RPMI7951 (cell line): ENCODE measurements at regions not wholly inside any gene's neighbourhood (a gene's known extent, or its start where the extent isn't known, plus 50 kb on each side); places are given as distances from the start of the nearest gene placed in this dataset.
A peak's percentile ranks its signal among the peaks of the same experiment; 100 is the strongest.

Experiments used
- DNase-seq: peaks from one replicate; pipeline ENCODE4 v3.0.0-alpha.2; 2012; ENCODE audit warnings: low read depth

- no peak for DNase-seq
Observed at GRCh38 chr4:8796096-8796495, 75.5 kb downstream of the HMX1 start.

GRCh38 chr4:8795140-8795539, 76.5 kb downstream of the HMX1 start:
- DNase-seq: no peak

- no peak for DNase-seq
Observed at GRCh38 chr4:8794491-8794890, 77.1 kb downstream of the HMX1 start.

GRCh38 chr4:8793571-8794160, 78.0 kb downstream of the HMX1 start:
- DNase-seq: no peak

- no peak for DNase-seq
Observed at GRCh38 chr4:8792491-8792890, 79.1 kb downstream of the HMX1 start.

GRCh38 chr4:8791609-8792008, 80.0 kb downstream of the HMX1 start:
- no peak for DNase-seq

- no peak for DNase-seq
Observed at GRCh38 chr4:8790749-8791148, 80.9 kb downstream of the HMX1 start.

- DNase-seq: no peak
Observed at GRCh38 chr4:8788174-8788573, 83.5 kb downstream of the HMX1 start.

- DNase-seq: no peak
Observed at GRCh38 chr4:8786166-8786565, 85.5 kb downstream of the HMX1 start.

- DNase-seq: no peak
Observed at GRCh38 chr4:8785656-8786142, 85.9 kb downstream of the HMX1 start.

- no peak for DNase-seq
Observed at GRCh38 chr4:8783736-8784135, 87.9 kb downstream of the HMX1 start.

GRCh38 chr4:8782135-8782534, 89.5 kb downstream of the HMX1 start:
- no peak for DNase-seq

- no peak for DNase-seq
Observed at GRCh38 chr4:8781641-8782040, 90.0 kb downstream of the HMX1 start.

- no peak for DNase-seq
Observed at GRCh38 chr4:8780596-8781368, 90.9 kb downstream of the HMX1 start.

GRCh38 chr4:8780086-8780485, 91.6 kb downstream of the HMX1 start:
- DNase-seq: no peak

- DNase-seq: no peak
Observed at GRCh38 chr4:8779490-8779932, 92.1 kb downstream of the HMX1 start.

GRCh38 chr4:8778760-8779159, 92.9 kb downstream of the HMX1 start:
- DNase-seq: no peak

GRCh38 chr4:8778291-8778690, 93.3 kb downstream of the HMX1 start:
- no peak for DNase-seq

- DNase-seq: peak; percentile 26
Observed at GRCh38 chr4:8777320-8778196, 94.1 kb downstream of the HMX1 start.

GRCh38 chr4:8776366-8776765, 95.3 kb downstream of the HMX1 start:
- no peak for DNase-seq

- no peak for DNase-seq
Observed at GRCh38 chr4:8775751-8776355, 95.8 kb downstream of the HMX1 start.

GRCh38 chr4:8775121-8775520, 96.5 kb downstream of the HMX1 start:
- no peak for DNase-seq
